ENCODE measurements at regions not wholly inside any gene's neighbourhood (a gene's known extent, or its start where the extent isn't known, plus 50 kb on each side); places are given as distances from the start of the nearest gene placed in this dataset.

DNA sequence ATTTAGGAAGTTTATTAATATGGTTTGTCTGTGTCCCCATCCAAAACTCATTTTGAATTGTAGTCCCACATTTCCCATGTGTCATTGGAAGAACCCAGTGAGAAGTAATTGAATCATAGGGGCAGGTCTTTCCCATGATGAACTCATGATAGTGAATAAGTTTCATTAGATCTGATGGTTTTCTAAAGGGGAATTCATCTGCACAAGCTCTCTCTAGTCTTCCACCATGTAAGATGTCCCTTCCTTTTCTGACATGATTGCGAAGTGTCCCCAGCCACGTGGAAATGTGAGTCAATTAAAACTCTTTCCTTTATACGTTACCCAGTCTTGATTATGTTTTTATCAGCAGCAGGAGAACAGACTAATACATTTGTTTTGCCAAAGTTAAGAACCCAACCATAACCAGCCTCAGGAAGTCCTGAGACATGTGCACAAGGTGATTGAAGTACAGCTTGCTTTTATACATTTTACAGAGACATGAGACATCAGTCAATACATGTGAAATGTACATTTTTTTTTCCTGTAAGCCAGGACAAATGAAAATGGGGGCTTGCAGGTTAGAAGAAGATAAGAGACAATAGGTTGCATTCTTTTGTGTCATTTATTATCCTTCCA lies 1136.7 kb downstream of the TMEM121 start:
- Histone ChIP-seq H3K27me3 (ENCODE audit: control insufficient read depth in 2 of 2, insufficient read depth in 2 of 2, low read length in 2 of 2) (no peaks in the 10 kb centered on the region), H2AFZ (ENCODE audit: low read depth, low read length) (no peak overlapping the region), H3K79me2 (ENCODE audit: control insufficient read depth, insufficient read depth, low read length) (no peaks in the 10 kb centered on the region), H3K9me3 (replicated peaks; ENCODE audit: control insufficient read depth, insufficient read depth, low read length) (no peaks in the 10 kb centered on the region), H3K27ac (ENCODE audit: insufficient read depth, low read depth, low read length) (no peak overlapping the region), H3K9me1 (replicated peaks; ENCODE audit: control insufficient read depth, extremely low read depth, insufficient read depth, low read length) (no peaks in the 10 kb centered on the region), H3K36me3 (ENCODE audit: control insufficient read depth in 2 of 2, extremely low read depth in 1 of 2, insufficient read depth in 2 of 2, low read length in 2 of 2) (no peaks in the 10 kb centered on the region), H4K20me1 (replicated peaks; ENCODE audit: control insufficient read depth, extremely low read depth, insufficient read depth, low read length) (no peaks in the 10 kb centered on the region), H3K4me2 (ENCODE audit: insufficient read depth, low read length) (no peak overlapping the region), H3K9ac (replicated peaks; ENCODE audit: extremely low read depth, insufficient read depth, low read length) (no peak overlapping the region), H3K4me3 (replicated peaks in 1 of 3; ENCODE audit: insufficient read depth in 1 of 3, low read depth in 1 of 3, low read length in 3 of 3) (no peak overlapping the region), H3K4me1 (ENCODE audit: control insufficient read depth, extremely low read depth, insufficient read depth, low read length) (no peaks in the 10 kb centered on the region)
- POLR2A ChIA-PET, result no interaction called here
- CTCF ChIA-PET, result interaction anchor here (1.5 kb wide), 1 partner anchor 9 kb away, joined by 3 read pairs; no protein-coding TSS in a partner anchor
- TF ChIP-seq GATA2 (IDR thresholded peaks at IDR 0.05; ENCODE audit: insufficient read depth, insufficient read length, low read depth, low read length) (no peak), POLR2AphosphoS5 (IDR thresholded peaks at IDR 0.05; ENCODE audit: insufficient read depth, low read depth, low read length) (no peak), POLR2A (IDR thresholded peaks at IDR 0.05; ENCODE audit: low read depth, low read length) (no peak), FOS (IDR thresholded peaks at IDR 0.05; ENCODE audit: borderline replicate concordance, insufficient read depth, low read length) (no peak)
- TF ChIP-seq, protein P1, sequence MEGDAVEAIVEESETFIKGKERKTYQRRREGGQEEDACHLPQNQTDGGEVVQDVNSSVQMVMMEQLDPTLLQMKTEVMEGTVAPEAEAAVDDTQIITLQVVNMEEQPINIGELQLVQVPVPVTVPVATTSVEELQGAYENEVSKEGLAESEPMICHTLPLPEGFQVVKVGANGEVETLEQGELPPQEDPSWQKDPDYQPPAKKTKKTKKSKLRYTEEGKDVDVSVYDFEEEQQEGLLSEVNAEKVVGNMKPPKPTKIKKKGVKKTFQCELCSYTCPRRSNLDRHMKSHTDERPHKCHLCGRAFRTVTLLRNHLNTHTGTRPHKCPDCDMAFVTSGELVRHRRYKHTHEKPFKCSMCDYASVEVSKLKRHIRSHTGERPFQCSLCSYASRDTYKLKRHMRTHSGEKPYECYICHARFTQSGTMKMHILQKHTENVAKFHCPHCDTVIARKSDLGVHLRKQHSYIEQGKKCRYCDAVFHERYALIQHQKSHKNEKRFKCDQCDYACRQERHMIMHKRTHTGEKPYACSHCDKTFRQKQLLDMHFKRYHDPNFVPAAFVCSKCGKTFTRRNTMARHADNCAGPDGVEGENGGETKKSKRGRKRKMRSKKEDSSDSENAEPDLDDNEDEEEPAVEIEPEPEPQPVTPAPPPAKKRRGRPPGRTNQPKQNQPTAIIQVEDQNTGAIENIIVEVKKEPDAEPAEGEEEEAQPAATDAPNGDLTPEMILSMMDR (IDR thresholded peaks at IDR 0.05; ENCODE audit: extremely low read depth in 1 of 2, insufficient read depth in 1 of 2, low read depth in 1 of 2, low read length in 2 of 2), result no peak
- dilution Hi-C loops (cut with MboI; ENCODE audit: extremely low pct_ligation_motif_present, low sequenced_read_pairs), result no loop called here
- DNase-seq (ENCODE audit: low read depth, low spot score) (no peak), FAIRE-seq (no peak)
- no TSS peak for BruUV-seq (replicated peaks)
- intact Hi-C loops (cut with micrococcal nuclease), result no loop called here

Data from endothelial cell of umbilical vein (primary cell).